GM12801 (cell line): ENCODE measurements at regions not wholly inside any gene's neighbourhood (a gene's known extent, or its start where the extent isn't known, plus 50 kb on each side); places are given as distances from the start of the nearest gene placed in this dataset.

Experiments
- TF ChIP-seq, protein P1 (sequence below): IDR thresholded peaks from one replicate; pipeline ENCODE4 v1.5.1; 2011; ENCODE audit warnings: control low read depth; ENCODE audit not compliant: insufficient read length; ENCODE audit errors: extremely low read depth

DNA sequence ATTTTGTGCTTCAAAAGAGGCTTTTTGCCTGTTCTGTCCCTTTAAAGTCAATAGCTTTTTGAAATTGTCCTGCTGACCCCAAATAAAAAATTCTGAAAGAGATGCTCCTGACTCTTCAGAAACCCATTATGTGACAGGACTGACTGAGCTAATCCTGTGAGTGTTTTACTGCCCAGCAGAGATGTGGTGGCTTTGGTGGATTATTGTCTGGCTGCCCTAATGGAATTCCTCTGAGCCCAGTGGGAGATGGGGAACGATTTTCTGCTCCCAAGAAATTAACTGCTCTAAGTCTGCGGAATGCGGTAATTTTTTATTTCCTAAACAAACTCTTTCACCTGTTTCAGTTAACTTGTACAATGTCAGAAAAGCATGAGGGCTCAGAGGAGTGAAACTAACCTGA lies 258.2 kb downstream of the IKZF2 start:
- TF ChIP-seq, protein P1, sequence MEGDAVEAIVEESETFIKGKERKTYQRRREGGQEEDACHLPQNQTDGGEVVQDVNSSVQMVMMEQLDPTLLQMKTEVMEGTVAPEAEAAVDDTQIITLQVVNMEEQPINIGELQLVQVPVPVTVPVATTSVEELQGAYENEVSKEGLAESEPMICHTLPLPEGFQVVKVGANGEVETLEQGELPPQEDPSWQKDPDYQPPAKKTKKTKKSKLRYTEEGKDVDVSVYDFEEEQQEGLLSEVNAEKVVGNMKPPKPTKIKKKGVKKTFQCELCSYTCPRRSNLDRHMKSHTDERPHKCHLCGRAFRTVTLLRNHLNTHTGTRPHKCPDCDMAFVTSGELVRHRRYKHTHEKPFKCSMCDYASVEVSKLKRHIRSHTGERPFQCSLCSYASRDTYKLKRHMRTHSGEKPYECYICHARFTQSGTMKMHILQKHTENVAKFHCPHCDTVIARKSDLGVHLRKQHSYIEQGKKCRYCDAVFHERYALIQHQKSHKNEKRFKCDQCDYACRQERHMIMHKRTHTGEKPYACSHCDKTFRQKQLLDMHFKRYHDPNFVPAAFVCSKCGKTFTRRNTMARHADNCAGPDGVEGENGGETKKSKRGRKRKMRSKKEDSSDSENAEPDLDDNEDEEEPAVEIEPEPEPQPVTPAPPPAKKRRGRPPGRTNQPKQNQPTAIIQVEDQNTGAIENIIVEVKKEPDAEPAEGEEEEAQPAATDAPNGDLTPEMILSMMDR, result no peak

DNA sequence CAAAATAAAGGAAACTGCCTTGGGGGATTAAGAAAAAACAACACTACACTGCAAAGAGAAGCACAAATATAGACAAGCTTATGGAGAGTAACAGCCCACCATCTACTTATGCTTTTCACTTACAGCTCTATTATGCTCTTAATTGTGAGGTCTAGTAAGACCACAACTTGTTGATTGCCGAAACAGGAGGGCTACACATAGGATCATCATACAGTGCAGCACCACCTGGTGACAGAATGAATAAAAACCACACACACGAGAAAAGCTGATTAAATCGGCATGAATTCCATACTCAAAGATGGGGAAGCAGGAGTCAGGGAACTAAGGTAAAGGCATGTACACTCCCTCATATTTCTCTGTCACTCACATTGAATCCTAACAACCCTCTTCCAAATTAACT lies 259.2 kb downstream of the IKZF2 start:
- TF ChIP-seq, protein P1, result no peak

DNA sequence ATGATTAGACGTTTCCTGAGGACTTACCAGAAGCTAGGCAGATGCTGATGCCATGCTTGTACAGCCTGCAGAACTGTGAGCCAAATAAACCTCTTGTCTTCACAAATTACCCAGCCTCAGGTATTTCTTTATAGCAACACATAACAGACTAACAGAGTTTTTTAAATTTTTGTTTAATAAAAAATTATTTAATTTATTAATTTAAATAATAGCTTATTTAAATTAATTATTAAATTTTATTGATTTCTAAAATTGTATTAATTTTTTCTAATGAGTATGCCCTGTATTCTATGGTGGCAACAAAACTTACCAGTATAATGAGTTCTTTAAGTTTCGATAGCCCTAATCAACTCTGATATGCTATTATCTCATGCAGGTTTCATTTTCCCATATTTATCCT lies 259.8 kb downstream of the IKZF2 start:
- TF ChIP-seq, protein P1, result no peak

DNA sequence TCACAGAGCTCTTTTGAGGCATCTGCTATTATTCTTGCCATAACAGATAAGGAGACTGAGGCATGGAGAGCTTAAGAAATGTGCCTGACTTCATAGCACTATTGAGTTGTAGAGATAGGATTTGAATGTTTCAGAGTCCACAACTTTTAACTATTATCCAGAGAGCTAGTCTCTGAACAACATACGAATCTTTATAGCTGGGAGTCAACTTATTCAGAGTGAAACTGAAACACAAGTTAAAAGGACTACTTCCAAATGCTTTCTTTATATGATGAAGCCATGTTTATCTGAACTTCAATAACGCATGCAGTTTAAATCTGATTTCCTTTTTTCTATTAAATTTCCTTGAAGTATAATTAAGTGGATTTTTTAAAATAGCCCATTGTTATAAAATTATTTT lies 268.8 kb downstream of the IKZF2 start:
- TF ChIP-seq, protein P1, result no peak

DNA sequence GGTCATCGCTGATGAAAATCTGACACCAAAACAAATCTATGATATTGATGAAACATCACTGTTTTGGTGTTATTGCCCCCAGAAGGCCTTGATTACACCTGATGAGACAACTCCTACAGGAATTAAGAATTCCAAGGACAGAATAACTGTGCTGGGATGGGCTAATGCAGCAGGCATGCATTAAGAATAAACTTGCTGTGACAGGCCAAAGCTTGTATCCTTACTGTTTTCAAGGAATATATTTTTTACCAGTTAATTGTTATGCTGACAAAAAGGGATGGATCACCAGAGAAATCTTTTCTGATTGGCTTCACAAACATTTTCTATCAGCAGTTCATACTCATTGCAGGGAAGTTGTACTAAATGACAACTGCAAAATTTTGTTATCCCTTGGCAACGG lies 278.2 kb downstream of the IKZF2 start:
- TF ChIP-seq, protein P1, result no peak

DNA sequence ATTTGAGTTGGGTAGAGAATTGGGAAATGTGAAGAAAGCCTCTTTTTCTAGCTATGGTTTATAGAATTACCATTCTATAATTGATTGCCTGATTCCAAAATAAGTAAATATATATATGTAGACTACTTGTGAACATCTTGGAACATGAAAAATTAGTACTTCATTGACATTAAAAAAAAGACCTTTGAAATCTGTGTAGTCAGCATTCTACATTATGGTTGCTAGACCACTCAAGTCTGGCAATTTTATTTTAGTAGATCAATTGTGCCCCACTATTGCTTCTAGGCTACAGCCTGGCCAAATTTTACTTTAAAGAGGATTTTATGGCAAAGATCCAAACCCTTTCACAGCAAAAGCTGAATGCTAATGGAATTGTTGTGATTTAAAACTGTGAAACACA lies 279.8 kb downstream of the IKZF2 start:
- TF ChIP-seq, protein P1, result no peak

DNA sequence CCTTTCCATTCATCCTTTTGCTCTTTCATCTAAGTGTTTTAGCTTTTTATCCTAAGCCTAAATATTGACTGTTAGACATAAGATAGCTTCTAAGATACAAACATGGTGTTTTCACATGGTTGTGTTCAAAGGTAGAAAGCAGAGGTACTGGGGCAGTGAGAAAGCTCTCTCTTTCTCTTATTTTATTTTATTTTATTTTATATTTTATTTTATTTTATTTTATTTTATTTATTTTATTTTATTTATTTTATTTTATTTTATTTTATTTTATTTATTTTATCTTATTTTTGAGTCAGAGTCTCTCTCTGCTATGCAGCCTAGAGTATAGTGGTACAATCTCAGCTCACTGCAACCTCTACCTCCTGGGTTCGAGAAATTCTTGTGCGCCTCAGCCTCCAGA lies 287.2 kb downstream of the IKZF2 start:
- TF ChIP-seq, protein P1, result no peak

DNA sequence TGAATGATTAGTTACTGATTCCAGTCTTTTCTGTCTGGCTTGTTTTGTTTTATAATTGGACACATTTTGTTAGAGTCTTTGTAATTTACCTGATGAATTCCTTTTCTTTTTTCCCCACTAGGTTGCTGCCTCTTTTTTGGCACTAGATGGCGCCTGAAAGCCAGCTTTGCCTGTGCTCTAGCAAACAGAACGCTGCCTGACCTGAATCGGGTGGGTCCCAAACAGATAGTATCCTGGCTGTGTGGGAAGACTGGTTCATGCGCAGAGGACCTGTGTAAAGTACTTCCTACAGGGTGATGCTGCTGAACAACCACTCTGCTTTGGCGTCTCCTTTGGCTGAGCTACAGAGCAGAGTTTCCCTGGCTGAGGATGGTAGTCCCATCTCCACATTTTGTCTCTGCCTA lies 288.2 kb downstream of the IKZF2 start:
- TF ChIP-seq, protein P1, result peak; percentile 49
